ENCODE measurements at regions not wholly inside any gene's neighbourhood (a gene's known extent, or its start where the extent isn't known, plus 50 kb on each side); places are given as distances from the start of the nearest gene placed in this dataset.

GRCh38 chr9:16316456-16316855 lies 554.0 kb downstream of the BNC2 start:
- no peak for TF ChIP-seq CTCF (conservative IDR thresholded peaks at IDR 0.05)
- TF ChIP-seq ZFX (IDR thresholded peaks at IDR 0.05), result no peak
